Type B pancreatic cell (in vitro differentiated cells): ENCODE measurements at regions not wholly inside any gene's neighbourhood (a gene's known extent, or its start where the extent isn't known, plus 50 kb on each side); places are given as distances from the start of the nearest gene placed in this dataset.
"Not testable (repeated sequence)": the region's sequence is repeated elsewhere in the genome, so short reads cannot be mapped to it uniquely, and the experiment has no call there.

Experiments
- DNase-seq: peaks from one replicate; pipeline ENCODE4 v3.0.0; 2021; ENCODE audit warnings: mixed read lengths; ENCODE audit not compliant: unreplicated experiment; ENCODE audit errors: extremely low spot score
- H3K27ac Mint-ChIP-seq: 2 replicates; pipeline ENCODE4 v1.8.0; 2021; ENCODE audit warnings: mild to moderate bottlenecking, mixed read lengths
- H3K27me3 Mint-ChIP-seq: 2 replicates; pipeline ENCODE4 v1.8.0; 2021; ENCODE audit warnings: mixed read lengths
- H3K36me3 Mint-ChIP-seq: 2 replicates; pipeline ENCODE4 v1.8.0; 2021; ENCODE audit warnings: mixed read lengths
- H3K4me1 Mint-ChIP-seq: one replicate; pipeline ENCODE4 v1.8.0; 2021; ENCODE audit warnings: mixed read lengths; ENCODE audit not compliant: unreplicated experiment
- H3K4me3 Mint-ChIP-seq: 2 replicates; pipeline ENCODE4 v1.8.0; 2021; ENCODE audit warnings: mild to moderate bottlenecking, mixed read lengths
- H3K9me3 Mint-ChIP-seq: 2 replicates; pipeline ENCODE4 v1.8.0; 2021; ENCODE audit warnings: mixed read lengths
- CTCF ChIP-seq: fragments of 200-600 bp; sonication (generic); conservative IDR thresholded peaks from 2 replicates; pipeline ENCODE4 v1.5.0; 2021; ENCODE audit warnings: antibody characterized with exemption, mild to moderate bottlenecking

- H3K27ac Mint-ChIP-seq, result no peak overlapping the region
- no peak for DNase-seq
- H3K4me1 Mint-ChIP-seq, result peaks cover 16% of the 10 kb centered on the region
- no peaks in the 10 kb centered on the region for H3K36me3 Mint-ChIP-seq
- no peak for TF ChIP-seq CTCF
- H3K27me3 Mint-ChIP-seq, result no peaks in the 10 kb centered on the region
- H3K9me3 Mint-ChIP-seq, result no peaks in the 10 kb centered on the region
- H3K4me3 Mint-ChIP-seq, result no peak overlapping the region
These were observed 551.9 kb upstream of the SLC10A2 start for GRCh38 chr13:103618151-103618550.

- no peak overlapping the region for H3K27ac Mint-ChIP-seq
- no peaks in the 10 kb centered on the region for H3K9me3 Mint-ChIP-seq
- no peak for TF ChIP-seq CTCF
- H3K4me3 Mint-ChIP-seq, result no peak overlapping the region
- H3K4me1 Mint-ChIP-seq, result peaks cover 16% of the 10 kb centered on the region
- H3K36me3 Mint-ChIP-seq, result no peaks in the 10 kb centered on the region
- DNase-seq, result no peak
- H3K27me3 Mint-ChIP-seq, result no peaks in the 10 kb centered on the region
These were observed 549.6 kb upstream of the SLC10A2 start for GRCh38 chr13:103615771-103616170.

- Mint-ChIP-seq H3K4me1 (peaks cover 16% of the 10 kb centered on the region), H3K27me3 (no peaks in the 10 kb centered on the region), H3K9me3 (no peaks in the 10 kb centered on the region), H3K27ac (no peak overlapping the region), H3K4me3 (no peak overlapping the region), H3K36me3 (no peaks in the 10 kb centered on the region)
- DNase-seq, result no peak
- TF ChIP-seq CTCF, result no peak
These were observed 548.5 kb upstream of the SLC10A2 start for GRCh38 chr13:103614761-103615160.

- Mint-ChIP-seq H3K9me3 (peaks cover 5% of the 10 kb centered on the region), H3K36me3 (no peaks in the 10 kb centered on the region), H3K27me3 (no peaks in the 10 kb centered on the region), H3K4me3 (no peak overlapping the region), H3K4me1 (no peaks in the 10 kb centered on the region), H3K27ac (no peak overlapping the region)
- DNase-seq, result no peak
- TF ChIP-seq CTCF, result no peak
These were observed 541.8 kb upstream of the SLC10A2 start for GRCh38 chr13:103607995-103608394.

- Mint-ChIP-seq H3K27me3 (no peaks in the 10 kb centered on the region), H3K4me3 (no peak overlapping the region), H3K9me3 (peaks cover 5% of the 10 kb centered on the region), H3K36me3 (no peaks in the 10 kb centered on the region), H3K27ac (no peak overlapping the region), H3K4me1 (no peaks in the 10 kb centered on the region)
- TF ChIP-seq CTCF, result no peak
- no peak for DNase-seq
These were observed 539.5 kb upstream of the SLC10A2 start for GRCh38 chr13:103605546-103606326.

DNA sequence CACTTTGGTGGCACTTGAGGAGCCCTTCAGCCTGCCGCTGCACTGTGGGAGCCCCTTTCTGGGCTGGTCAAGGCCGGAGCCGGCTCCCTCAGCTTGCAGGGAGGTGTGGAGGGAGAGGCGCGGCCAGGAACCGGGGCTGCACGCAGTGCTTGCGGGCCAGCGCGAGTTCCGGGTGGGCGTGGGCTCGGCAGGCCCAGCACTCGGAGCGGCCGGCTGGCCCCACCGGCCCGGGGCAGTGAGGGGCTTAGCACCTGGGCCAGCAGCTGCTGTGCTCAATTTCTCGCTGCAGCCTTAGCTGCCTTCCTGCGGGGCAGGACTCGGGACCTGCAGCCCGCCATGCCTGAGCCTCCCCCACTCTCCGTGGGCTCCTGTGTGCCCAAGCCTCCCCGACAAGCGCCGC lies 533.7 kb upstream of the SLC10A2 start:
- not testable (repeated sequence) for H3K4me3 Mint-ChIP-seq, DNase-seq, H3K36me3 Mint-ChIP-seq, H3K4me1 Mint-ChIP-seq, H3K27me3 Mint-ChIP-seq, H3K9me3 Mint-ChIP-seq, H3K27ac Mint-ChIP-seq
